ENCODE measurements at regions not wholly inside any gene's neighbourhood (a gene's known extent, or its start where the extent isn't known, plus 50 kb on each side); places are given as distances from the start of the nearest gene placed in this dataset.

DNA sequence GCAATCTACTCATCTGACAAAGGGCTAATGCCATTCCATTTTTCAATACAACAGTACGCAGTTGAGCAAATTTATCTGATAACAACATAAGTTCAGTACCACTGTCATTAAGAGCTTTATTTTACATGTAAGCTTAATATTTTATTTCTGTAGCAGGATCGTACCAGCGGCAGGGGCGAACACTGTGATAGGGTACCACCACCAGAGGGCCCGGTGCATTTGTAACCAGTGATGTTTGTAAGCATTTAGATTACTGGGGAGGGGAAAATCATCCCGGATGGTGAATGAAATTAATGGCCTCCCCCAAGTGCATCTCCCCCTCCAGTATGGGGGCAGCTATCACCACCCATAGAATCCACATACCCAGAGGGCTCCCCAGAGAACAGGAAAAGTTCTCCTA is 179.0 kb downstream of the ADGRA3 start:
- DNase-seq (ENCODE audit: low read depth): no peak

DNA sequence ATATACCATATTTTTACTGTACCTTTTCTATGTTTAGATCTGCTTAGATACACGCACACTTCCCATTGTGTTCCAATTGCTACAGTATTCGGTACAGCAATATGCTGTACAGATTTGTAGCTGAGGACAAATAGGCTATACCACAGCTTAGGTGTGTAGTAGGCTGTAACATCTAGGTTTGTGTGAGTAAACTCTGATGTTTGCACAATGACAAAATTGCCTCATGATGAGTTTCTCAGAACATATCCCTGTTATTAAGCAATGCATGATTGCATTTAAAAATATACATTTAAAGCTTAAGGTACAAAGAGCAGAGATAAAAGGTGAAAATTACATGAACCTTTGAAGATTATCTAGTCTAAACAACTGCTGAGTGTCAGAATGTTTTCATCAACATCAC is 181.7 kb downstream of the ADGRA3 start:
- no peak for DNase-seq (ENCODE audit: low read depth)

DNA sequence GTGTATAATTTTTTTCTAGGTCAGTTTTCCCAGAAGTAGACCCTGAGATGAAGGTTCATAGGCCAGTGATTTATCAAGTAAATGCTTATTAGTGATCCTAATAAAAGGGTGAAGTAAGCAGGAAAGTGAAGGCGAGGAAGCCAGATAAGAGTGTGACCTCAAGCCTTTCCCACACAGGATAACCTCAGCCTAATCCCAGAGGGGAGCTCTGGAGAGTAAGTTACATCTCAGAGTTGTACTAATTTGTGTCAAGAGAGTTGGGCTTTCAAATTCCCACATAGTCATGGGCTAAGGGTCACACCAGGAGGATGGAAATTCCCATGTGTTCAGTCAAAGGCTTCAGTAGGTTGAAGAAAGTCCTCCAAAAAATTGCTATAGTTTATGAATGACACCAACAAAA is 191.4 kb downstream of the ADGRA3 start:
- no peak for DNase-seq (ENCODE audit: low read depth)

- DNase-seq (ENCODE audit: low read depth): no peak
Measured at GRCh38 chr4:22323691-22324090, 192.2 kb downstream of the ADGRA3 start.

GRCh38 chr4:22322996-22323395 is 192.9 kb downstream of the ADGRA3 start:
- no peak for DNase-seq (ENCODE audit: low read depth)

- no peak for DNase-seq (ENCODE audit: low read depth)
Measured at GRCh38 chr4:22315628-22316027, 200.2 kb downstream of the ADGRA3 start.

- DNase-seq (ENCODE audit: low read depth): no peak
Measured at GRCh38 chr4:22313976-22314375, 201.9 kb downstream of the ADGRA3 start.

- no peak for DNase-seq (ENCODE audit: low read depth)
Measured at GRCh38 chr4:22312113-22312512, 203.8 kb downstream of the ADGRA3 start.

- no peak for DNase-seq (ENCODE audit: low read depth)
Measured at GRCh38 chr4:22301253-22301652, 214.6 kb downstream of the ADGRA3 start.

- no peak for DNase-seq (ENCODE audit: low read depth)
Measured at GRCh38 chr4:22299678-22300077, 216.2 kb downstream of the ADGRA3 start.

DNA sequence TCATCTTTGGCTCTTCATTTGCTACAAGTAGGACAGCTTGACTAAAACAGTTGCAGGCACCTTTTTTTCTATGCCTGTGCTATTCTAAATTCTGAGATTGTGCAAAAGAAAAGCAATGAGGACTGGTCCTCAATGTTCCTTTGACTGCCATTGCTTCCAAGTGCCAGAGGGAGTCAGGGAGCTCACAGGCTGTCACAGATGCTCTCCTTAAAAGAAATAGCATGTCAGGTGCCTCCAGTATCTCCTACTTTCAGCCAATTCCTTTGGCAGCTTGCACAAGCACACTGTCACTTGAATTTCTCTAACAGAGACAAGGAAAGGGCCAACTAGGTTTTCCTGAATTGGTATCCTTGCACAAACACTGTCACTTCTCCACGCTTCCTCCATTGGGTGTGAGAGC is 228.2 kb downstream of the ADGRA3 start:
- no peak for DNase-seq (ENCODE audit: low read depth)

- DNase-seq (ENCODE audit: low read depth): no peak
Measured at GRCh38 chr4:22268350-22269025, 247.4 kb downstream of the ADGRA3 start.

DNA sequence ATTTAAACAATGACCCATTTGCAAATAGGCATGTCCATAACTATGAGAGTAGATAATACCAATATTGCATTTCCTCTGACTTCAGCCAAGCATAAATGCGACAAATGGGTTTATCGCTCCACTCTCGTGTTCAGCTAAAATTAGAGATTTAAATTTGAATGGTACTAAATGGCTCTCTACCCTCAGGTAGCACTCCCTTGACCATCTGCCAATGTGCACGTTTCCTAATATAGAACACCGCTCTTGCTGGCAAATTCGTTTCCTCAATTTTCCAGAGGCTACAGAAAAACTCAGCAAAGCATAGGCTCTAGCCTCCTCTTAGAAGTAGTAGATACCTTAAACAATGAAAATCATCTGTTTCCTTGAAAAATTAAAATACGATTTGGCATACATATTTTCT is 251.6 kb downstream of the ADGRA3 start:
- no peak for DNase-seq (ENCODE audit: low read depth)

DNA sequence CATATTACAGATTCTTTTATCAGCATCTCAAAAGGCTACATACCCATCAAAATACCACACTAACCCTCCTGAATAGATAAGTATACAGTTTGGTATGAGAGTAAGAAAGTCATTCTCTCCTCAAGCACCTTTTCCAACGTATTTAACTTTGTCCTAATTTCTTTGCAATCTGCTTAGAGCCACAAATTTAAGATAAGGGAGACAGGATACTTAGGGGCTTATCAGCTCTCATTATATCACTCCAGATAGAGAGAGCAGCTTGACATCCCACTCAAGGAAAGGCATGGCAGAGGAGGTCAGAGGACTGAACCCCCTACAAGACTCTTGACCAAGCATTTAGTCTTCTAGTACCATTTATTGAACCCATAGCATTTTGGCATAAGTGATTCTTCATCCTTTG is 262.4 kb downstream of the ADGRA3 start:
- DNase-seq (ENCODE audit: low read depth): no peak

DNA sequence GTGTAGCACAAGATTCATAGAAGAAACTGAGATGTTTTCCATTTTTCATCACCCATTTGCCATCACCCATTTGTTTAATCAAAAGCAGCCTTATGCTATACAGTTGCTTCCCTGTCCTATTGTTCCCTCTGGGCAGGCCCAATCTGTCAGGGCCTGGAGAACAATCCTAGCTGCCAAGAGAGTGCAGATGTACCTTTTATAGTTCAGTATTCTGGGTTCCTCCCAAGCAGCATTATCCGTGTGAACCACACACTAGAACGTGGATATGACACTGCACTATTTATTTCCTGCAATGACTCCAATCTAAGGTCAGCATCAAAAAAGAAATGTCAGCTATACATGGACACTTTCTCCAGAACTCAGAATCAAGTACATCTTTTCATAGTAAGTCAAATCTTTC is 269.0 kb downstream of the ADGRA3 start:
- DNase-seq (ENCODE audit: low read depth): no peak

DNA sequence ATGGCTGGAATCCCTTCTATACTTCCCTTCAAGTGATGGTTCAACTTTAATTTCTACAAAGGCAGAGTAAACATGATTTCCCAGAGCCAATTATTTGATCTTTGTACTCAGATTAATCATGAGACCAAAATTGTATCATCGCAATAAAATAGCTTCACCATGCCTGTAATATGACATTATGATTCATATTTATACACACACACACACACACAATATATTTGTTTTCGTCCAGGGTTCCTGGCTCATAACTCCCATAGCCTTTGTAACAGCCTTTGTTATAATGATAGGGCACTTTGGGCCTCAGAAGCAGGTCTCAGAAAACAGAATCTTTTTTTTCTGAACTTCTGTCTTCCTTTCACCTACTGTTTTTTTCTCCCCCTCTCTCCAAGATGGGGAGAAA is 270.6 kb downstream of the ADGRA3 start:
- no peak for DNase-seq (ENCODE audit: low read depth)

GRCh38 chr4:22241415-22241814 is 274.5 kb downstream of the ADGRA3 start:
- DNase-seq (ENCODE audit: low read depth): no peak

GRCh38 chr4:22240814-22241213 is 275.1 kb downstream of the ADGRA3 start:
- no peak for DNase-seq (ENCODE audit: low read depth)

DNA sequence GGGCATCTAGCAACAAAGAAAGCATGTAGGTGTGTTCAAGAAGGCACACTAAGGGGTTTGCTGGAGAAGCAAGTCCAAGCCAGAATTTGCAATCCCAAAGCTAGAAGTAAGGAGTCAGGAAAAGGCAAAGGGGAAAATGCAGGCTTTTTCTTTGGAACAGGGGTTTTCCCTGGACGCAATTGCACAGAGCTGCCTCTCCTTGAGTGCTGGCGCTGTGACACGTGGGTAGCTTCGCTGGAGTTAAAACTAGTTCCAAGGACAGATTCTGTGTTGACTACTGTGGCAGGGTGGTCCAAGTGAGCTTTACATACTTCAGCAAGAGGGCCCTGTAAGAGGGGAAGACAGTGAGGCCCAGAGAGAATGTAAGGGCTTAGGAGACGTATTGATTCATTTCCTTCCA is 277.1 kb downstream of the ADGRA3 start:
- DNase-seq (ENCODE audit: low read depth): no peak

DNA sequence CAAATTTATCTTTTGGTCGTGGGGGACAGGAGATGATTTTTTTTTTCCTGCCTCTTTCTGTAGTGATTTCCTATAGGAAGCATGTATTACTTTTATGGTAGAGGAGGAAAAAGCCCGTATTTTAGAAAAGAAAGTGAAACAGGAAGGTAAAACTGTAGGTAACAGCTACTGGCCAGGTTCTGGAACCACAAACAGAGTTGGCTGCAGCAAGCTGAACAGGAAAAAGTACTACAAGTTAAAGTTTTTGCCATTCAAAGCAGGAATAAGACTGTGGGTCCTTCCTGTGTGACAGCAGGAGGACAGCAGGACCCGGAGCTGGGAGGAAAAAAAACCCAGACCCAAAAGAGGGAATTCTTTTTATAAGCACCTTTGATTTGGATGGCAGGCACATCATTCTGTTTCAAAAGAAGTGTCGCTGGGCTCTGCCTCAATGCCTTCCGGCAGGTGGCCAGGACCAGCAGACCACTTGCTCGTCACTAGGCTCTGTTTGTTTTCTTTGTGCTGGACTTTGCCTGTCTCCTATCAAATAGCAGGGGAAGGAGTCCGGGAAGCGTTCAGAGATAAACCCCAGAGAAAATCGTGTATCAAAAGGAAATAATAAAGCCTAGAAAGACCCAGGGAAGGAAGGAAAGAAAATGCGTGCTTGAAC is 277.9 kb downstream of the ADGRA3 start:
- no peak for DNase-seq (ENCODE audit: low read depth)

DNA sequence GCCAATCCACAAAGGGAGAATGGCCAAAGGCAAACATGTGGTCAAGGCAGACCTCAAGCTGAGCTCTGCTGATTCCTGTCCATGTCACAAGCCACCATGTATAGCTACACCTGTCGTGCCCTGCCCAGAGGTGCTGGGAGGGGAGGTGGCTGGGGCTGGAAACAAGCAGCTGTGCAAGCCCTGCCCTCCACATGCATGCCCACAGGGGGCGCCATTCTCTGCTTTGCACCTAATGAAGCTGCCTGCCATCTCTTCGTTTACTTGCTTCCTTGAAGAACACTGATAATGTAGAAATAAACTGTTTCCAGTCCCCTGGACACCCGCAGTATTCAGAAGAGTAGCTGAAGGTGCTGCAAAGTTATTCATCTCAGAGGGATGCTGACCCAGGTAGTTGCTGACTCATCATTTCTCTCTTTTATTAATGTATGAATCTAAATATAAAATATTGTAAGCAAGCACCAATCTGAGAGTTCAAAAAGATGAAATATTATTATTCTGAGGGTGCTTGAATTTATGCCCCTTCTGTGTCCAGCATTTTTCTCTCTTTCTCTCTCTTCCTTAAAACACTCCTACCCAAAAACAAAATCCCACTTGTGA is 278.6 kb downstream of the ADGRA3 start:
- no peak for DNase-seq (ENCODE audit: low read depth)

DNA sequence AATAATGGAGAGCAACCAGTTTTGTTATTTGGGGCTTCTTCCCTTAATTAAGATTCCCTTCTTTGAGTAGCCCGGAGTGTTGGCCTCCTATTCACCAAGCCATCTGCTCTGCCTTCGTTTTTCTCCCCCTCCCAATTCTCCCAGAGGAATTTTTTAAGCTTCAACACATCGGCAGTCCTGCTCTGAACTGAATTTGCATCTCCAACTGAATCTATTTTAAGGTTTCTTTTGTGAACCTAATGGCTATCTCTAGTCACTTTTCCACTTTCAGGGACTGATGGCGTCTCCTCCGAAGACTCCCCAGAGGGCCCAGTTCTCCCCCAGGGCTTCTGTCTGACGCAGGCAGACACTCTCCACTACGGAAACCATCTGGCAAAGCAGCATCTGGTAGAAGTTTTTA is 280.2 kb downstream of the ADGRA3 start:
- DNase-seq (ENCODE audit: low read depth): no peak

GRCh38 chr4:22233230-22233629 is 282.6 kb downstream of the ADGRA3 start:
- DNase-seq (ENCODE audit: low read depth): no peak

- no peak for DNase-seq (ENCODE audit: low read depth)
Measured at GRCh38 chr4:22220965-22221364, 272.4 kb upstream of the KCNIP4 start.

Data from HS-27A (cell line).